NCI-H2227 (cell line): ENCODE measurements at regions not wholly inside any gene's neighbourhood (a gene's known extent, or its start where the extent isn't known, plus 50 kb on each side); places are given as distances from the start of the nearest gene placed in this dataset.

Experiments
- DNase-seq: peaks from one replicate; lab custom pipeline; 2025; ENCODE audit not compliant: unreplicated experiment; lab: John Stamatoyannopoulos, UW

GRCh38 chr6:8219352-8219943 is 117.1 kb upstream of the EEF1E1 start:
- DNase-seq = peak; percentile 67

GRCh38 chr6:8218861-8219260 is 116.5 kb upstream of the EEF1E1 start:
- DNase-seq = no peak

- DNase-seq = no peak
Measured at GRCh38 chr6:8215631-8216030, 113.3 kb upstream of the EEF1E1 start.

GRCh38 chr6:8213995-8214394 is 111.6 kb upstream of the EEF1E1 start:
- DNase-seq = no peak

GRCh38 chr6:8212720-8213434 is 110.5 kb upstream of the EEF1E1 start:
- no peak for DNase-seq

- no peak for DNase-seq
Measured at GRCh38 chr6:8207869-8208191, 105.5 kb upstream of the EEF1E1 start.

GRCh38 chr6:8207191-8207868 is 105.0 kb upstream of the EEF1E1 start:
- DNase-seq = no peak

- DNase-seq = no peak
Measured at GRCh38 chr6:8203337-8203736, 101.0 kb upstream of the EEF1E1 start.

- no peak for DNase-seq
Measured at GRCh38 chr6:8201679-8202078, 99.3 kb upstream of the EEF1E1 start.

GRCh38 chr6:8200255-8200654 is 97.9 kb upstream of the EEF1E1 start:
- no peak for DNase-seq

- DNase-seq = no peak
Measured at GRCh38 chr6:8195714-8196102, 93.4 kb upstream of the EEF1E1 start.

- no peak for DNase-seq
Measured at GRCh38 chr6:8195040-8195713, 92.8 kb upstream of the EEF1E1 start.

- DNase-seq = no peak
Measured at GRCh38 chr6:8194490-8194889, 92.1 kb upstream of the EEF1E1 start.

GRCh38 chr6:8193541-8193940 is 91.2 kb upstream of the EEF1E1 start:
- no peak for DNase-seq

GRCh38 chr6:8192597-8192996 is 90.2 kb upstream of the EEF1E1 start:
- no peak for DNase-seq

GRCh38 chr6:8192067-8192466 is 89.7 kb upstream of the EEF1E1 start:
- DNase-seq = no peak

- DNase-seq = no peak
Measured at GRCh38 chr6:8191629-8192028, 89.3 kb upstream of the EEF1E1 start.

GRCh38 chr6:8187209-8187608 is 84.9 kb upstream of the EEF1E1 start:
- no peak for DNase-seq

GRCh38 chr6:8182902-8183665 is 80.7 kb upstream of the EEF1E1 start:
- no peak for DNase-seq

- DNase-seq = no peak
Measured at GRCh38 chr6:8181951-8182845, 79.8 kb upstream of the EEF1E1 start.
